Stimulated activated CD4-positive, alpha-beta T cell treated with anti-CD3 and anti-CD28 coated beads, TNF-alpha, amount 100 ng/mL, for 24 hours (primary cell): ENCODE measurements at regions not wholly inside any gene's neighbourhood (a gene's known extent, or its start where the extent isn't known, plus 50 kb on each side); places are given as distances from the start of the nearest gene placed in this dataset.

ENCODE experiments used
- DNase-seq, 3 experiments: peaks; one replicate each; pipeline ENCODE4 v3.0.0-alpha.2; 2020; ENCODE audit warnings: low read depth in 3 of 3

- DNase-seq = no peak
Observed at GRCh38 chrX:14173873-14174272, 144.2 kb upstream of the GEMIN8 start.

- no peak for DNase-seq
Observed at GRCh38 chrX:14164828-14165227, 135.1 kb upstream of the GEMIN8 start.

- no peak for DNase-seq
Observed at GRCh38 chrX:14125462-14125861, 95.8 kb upstream of the GEMIN8 start.

GRCh38 chrX:14124562-14124961 lies 94.9 kb upstream of the GEMIN8 start:
- no peak for DNase-seq

- DNase-seq = peak; percentile 2 to 13 (median 12)
Observed at GRCh38 chrX:14095702-14096101, 66.0 kb upstream of the GEMIN8 start.

GRCh38 chrX:14094191-14094590 lies 64.5 kb upstream of the GEMIN8 start:
- DNase-seq = no peak

GRCh38 chrX:14084466-14084865 lies 54.8 kb upstream of the GEMIN8 start:
- no peak for DNase-seq

- no peak for DNase-seq
Observed at GRCh38 chrX:14083783-14084182, 54.1 kb upstream of the GEMIN8 start.

- DNase-seq = no peak
Observed at GRCh38 chrX:14079891-14080430, 50.3 kb upstream of the GEMIN8 start.
